GM12891 (cell line): ENCODE measurements at regions not wholly inside any gene's neighbourhood (a gene's known extent, or its start where the extent isn't known, plus 50 kb on each side); places are given as distances from the start of the nearest gene placed in this dataset.

Experiments used
- POLR2A ChIP-seq: IDR thresholded peaks from 2 replicates; pipeline ENCODE4 v1.6.1; 2011; ENCODE audit warnings: low read depth, low read length, control low read depth
- POLR2AphosphoS5 ChIP-seq: IDR thresholded peaks from 2 replicates; pipeline ENCODE4 v1.6.1; 2011; ENCODE audit warnings: low read depth, low read length, control low read depth
- POU2F2 ChIP-seq: IDR thresholded peaks from 2 replicates; pipeline ENCODE4 v1.6.1; 2011; ENCODE audit warnings: low read depth, mild to moderate bottlenecking, control low read depth, low read length, moderate library complexity
- SPI1 ChIP-seq: IDR thresholded peaks from 2 replicates; pipeline ENCODE4 v1.6.1; 2011; ENCODE audit warnings: low read depth, low read length, control low read depth
- TAF1 ChIP-seq: IDR thresholded peaks from 2 replicates; pipeline ENCODE4 v1.6.1; 2011; ENCODE audit warnings: low read depth, low read length, control low read depth

GRCh38 chr13:79937771-79938216, 403.1 kb downstream of the SPRY2 start:
- TF ChIP-seq POLR2A (no peak), POLR2AphosphoS5 (no peak), POU2F2 (no peak), TAF1 (no peak), SPI1 (no peak)
